GM19438 (cell line): ENCODE measurements at regions not wholly inside any gene's neighbourhood (a gene's known extent, or its start where the extent isn't known, plus 50 kb on each side); places are given as distances from the start of the nearest gene placed in this dataset.
"Not testable (repeated sequence)": the region's sequence is repeated elsewhere in the genome, so short reads cannot be mapped to it uniquely, and the experiment has no call there.

ENCODE experiments used
- ATAC-seq: cut with Tn5 transposase; IDR thresholded peaks from one replicate; pipeline ENCODE4 v1.9.1; 2021; ENCODE audit warnings: low read depth; ENCODE audit not compliant: unreplicated experiment

- ATAC-seq = not testable (repeated sequence)
These were observed 309.9 kb downstream of the KIF20B start for GRCh38 chr10:90011281-90011680.

GRCh38 chr10:90018819-90019218 is 317.4 kb downstream of the KIF20B start:
- ATAC-seq = no peak

GRCh38 chr10:90020506-90020905 is 319.1 kb downstream of the KIF20B start:
- no peak for ATAC-seq

GRCh38 chr10:90023950-90024349 is 322.6 kb downstream of the KIF20B start:
- no peak for ATAC-seq

- no peak for ATAC-seq
These were observed 326.9 kb downstream of the KIF20B start for GRCh38 chr10:90028312-90028711.

- no peak for ATAC-seq
These were observed 330.4 kb downstream of the KIF20B start for GRCh38 chr10:90031776-90032175.

- ATAC-seq = no peak
These were observed 331.1 kb downstream of the KIF20B start for GRCh38 chr10:90032519-90032918.

- ATAC-seq = not testable (repeated sequence)
These were observed 333.5 kb downstream of the KIF20B start for GRCh38 chr10:90034862-90035261.

GRCh38 chr10:90041585-90041984 is 340.2 kb downstream of the KIF20B start:
- no peak for ATAC-seq

- no peak for ATAC-seq
These were observed 340.7 kb downstream of the KIF20B start for GRCh38 chr10:90042075-90042474.

GRCh38 chr10:90047243-90047729 is 345.9 kb downstream of the KIF20B start:
- peak; percentile 92 for ATAC-seq

- no peak for ATAC-seq
These were observed 349.7 kb downstream of the KIF20B start for GRCh38 chr10:90051053-90051452.

- ATAC-seq = no peak
These were observed 350.1 kb downstream of the KIF20B start for GRCh38 chr10:90051474-90051873.

GRCh38 chr10:90062786-90063185 is 361.4 kb downstream of the KIF20B start:
- ATAC-seq = no peak

GRCh38 chr10:90064295-90064694 is 362.9 kb downstream of the KIF20B start:
- no peak for ATAC-seq

- ATAC-seq = no peak
These were observed 365.0 kb downstream of the KIF20B start for GRCh38 chr10:90066435-90066834.

GRCh38 chr10:90075995-90076394 is 374.6 kb downstream of the KIF20B start:
- ATAC-seq = no peak

GRCh38 chr10:90079819-90080218 is 378.4 kb downstream of the KIF20B start:
- ATAC-seq = no peak

GRCh38 chr10:90086606-90087190 is 385.3 kb downstream of the KIF20B start:
- not testable (repeated sequence) for ATAC-seq

- ATAC-seq = peak; percentile 96
These were observed 386.0 kb downstream of the KIF20B start for GRCh38 chr10:90087197-90088023.

GRCh38 chr10:90088024-90088317 is 386.6 kb downstream of the KIF20B start:
- no peak for ATAC-seq

- ATAC-seq = no peak
These were observed 388.3 kb downstream of the KIF20B start for GRCh38 chr10:90089719-90090118.
